EH (cell line): ENCODE measurements at regions not wholly inside any gene's neighbourhood (a gene's known extent, or its start where the extent isn't known, plus 50 kb on each side); places are given as distances from the start of the nearest gene placed in this dataset.

Experiments
- DNase-seq: peaks from one replicate; pipeline ENCODE4 v3.0.0-alpha.2; 2015; ENCODE audit warnings: low read depth

GRCh38 chr13:31081316-31081715, 80.4 kb downstream of the HSPH1 start:
- no peak for DNase-seq

- no peak for DNase-seq
Measured at GRCh38 chr13:31074756-31075155, 86.9 kb downstream of the HSPH1 start.

- peak; percentile 52 for DNase-seq
Measured at GRCh38 chr13:31073859-31074718, 87.6 kb downstream of the HSPH1 start.

GRCh38 chr13:31072041-31072440, 89.7 kb downstream of the HSPH1 start:
- peak; percentile 60 for DNase-seq

GRCh38 chr13:31069808-31070534, 91.7 kb downstream of the HSPH1 start:
- DNase-seq: no peak

GRCh38 chr13:31068119-31068423, 93.6 kb downstream of the HSPH1 start:
- no peak for DNase-seq

- DNase-seq: peak; percentile 69
Measured at GRCh38 chr13:31067416-31068118, 94.1 kb downstream of the HSPH1 start.

GRCh38 chr13:31064636-31065035, 97.1 kb downstream of the HSPH1 start:
- peak; percentile 58 for DNase-seq

- no peak for DNase-seq
Measured at GRCh38 chr13:31063772-31064171, 97.9 kb downstream of the HSPH1 start.

- no peak for DNase-seq
Measured at GRCh38 chr13:31060655-31061054, 101.0 kb downstream of the HSPH1 start.

- DNase-seq: no peak
Measured at GRCh38 chr13:31060220-31060619, 101.5 kb downstream of the HSPH1 start.

- no peak for DNase-seq
Measured at GRCh38 chr13:31057403-31058033, 104.2 kb downstream of the HSPH1 start.

- DNase-seq: peak; percentile 40
Measured at GRCh38 chr13:31056644-31057271, 104.9 kb downstream of the HSPH1 start.

- DNase-seq: no peak
Measured at GRCh38 chr13:31055589-31055988, 106.1 kb downstream of the HSPH1 start.

GRCh38 chr13:31054632-31055031, 107.1 kb downstream of the HSPH1 start:
- DNase-seq: no peak

- no peak for DNase-seq
Measured at GRCh38 chr13:31053896-31054295, 107.8 kb downstream of the HSPH1 start.

- DNase-seq: peak; percentile 58
Measured at GRCh38 chr13:31053091-31053490, 108.6 kb downstream of the HSPH1 start.

- DNase-seq: no peak
Measured at GRCh38 chr13:31052478-31052877, 109.2 kb downstream of the HSPH1 start.

- DNase-seq: no peak
Measured at GRCh38 chr13:31051999-31052398, 109.7 kb downstream of the HSPH1 start.

GRCh38 chr13:31050486-31051400, 111.0 kb downstream of the HSPH1 start:
- DNase-seq: peak; percentile 24

- DNase-seq: no peak
Measured at GRCh38 chr13:31049833-31050232, 111.9 kb downstream of the HSPH1 start.
